ENCODE measurements at regions not wholly inside any gene's neighbourhood (a gene's known extent, or its start where the extent isn't known, plus 50 kb on each side); places are given as distances from the start of the nearest gene placed in this dataset.
"Not testable (repeated sequence)": the region's sequence is repeated elsewhere in the genome, so short reads cannot be mapped to it uniquely, and the experiment has no call there.

- not testable (repeated sequence) for TF ChIP-seq CTCF, POLR2A, EP300 (IDR thresholded peaks at IDR 0.05)
Observed at GRCh38 chr10:47600604-47601003, 77.2 kb upstream of the AGAP9 start.
